OCI-LY3 (cell line): ENCODE measurements at regions not wholly inside any gene's neighbourhood (a gene's known extent, or its start where the extent isn't known, plus 50 kb on each side); places are given as distances from the start of the nearest gene placed in this dataset.

Experiments
- EZH2phosphoT487 ChIP-seq: fragments of 200-600 bp; shearing (Covaris generic); IDR thresholded peaks from 2 replicates; pipeline ENCODE4 v1.6.1; 2018; ENCODE audit warnings: antibody characterized with exemption, mixed run types, low read depth
- TF ChIP-seq, protein P1 (sequence below): fragments of 200-600, 300-600 bp; sonication (generic); IDR thresholded peaks from 2 replicates; pipeline ENCODE4 v1.5.1; 2014; ENCODE audit warnings: antibody characterized with exemption, low read length, low read depth

DNA sequence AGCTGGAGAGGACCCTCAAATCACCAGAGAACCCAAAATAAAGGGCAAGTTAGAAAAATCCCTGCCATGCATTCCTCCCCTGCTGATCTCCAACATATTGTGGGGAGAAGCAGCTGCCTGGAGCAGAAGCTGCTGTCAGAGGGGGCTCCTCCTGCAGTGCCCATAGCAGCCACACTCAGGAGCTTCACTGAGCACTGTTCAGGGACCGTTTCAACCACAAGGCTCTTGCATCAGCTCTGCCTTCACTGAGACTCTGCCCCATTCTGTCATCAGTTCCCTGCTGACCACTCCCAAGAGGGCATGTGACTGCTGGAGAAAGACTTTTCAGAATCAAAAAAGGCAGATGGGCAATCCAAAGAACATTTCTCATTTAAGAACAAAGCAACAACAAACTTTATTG is 392.7 kb downstream of the GALC start:
- TF ChIP-seq, protein P1, sequence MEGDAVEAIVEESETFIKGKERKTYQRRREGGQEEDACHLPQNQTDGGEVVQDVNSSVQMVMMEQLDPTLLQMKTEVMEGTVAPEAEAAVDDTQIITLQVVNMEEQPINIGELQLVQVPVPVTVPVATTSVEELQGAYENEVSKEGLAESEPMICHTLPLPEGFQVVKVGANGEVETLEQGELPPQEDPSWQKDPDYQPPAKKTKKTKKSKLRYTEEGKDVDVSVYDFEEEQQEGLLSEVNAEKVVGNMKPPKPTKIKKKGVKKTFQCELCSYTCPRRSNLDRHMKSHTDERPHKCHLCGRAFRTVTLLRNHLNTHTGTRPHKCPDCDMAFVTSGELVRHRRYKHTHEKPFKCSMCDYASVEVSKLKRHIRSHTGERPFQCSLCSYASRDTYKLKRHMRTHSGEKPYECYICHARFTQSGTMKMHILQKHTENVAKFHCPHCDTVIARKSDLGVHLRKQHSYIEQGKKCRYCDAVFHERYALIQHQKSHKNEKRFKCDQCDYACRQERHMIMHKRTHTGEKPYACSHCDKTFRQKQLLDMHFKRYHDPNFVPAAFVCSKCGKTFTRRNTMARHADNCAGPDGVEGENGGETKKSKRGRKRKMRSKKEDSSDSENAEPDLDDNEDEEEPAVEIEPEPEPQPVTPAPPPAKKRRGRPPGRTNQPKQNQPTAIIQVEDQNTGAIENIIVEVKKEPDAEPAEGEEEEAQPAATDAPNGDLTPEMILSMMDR, result no peak
- TF ChIP-seq EZH2phosphoT487, result no peak
